Common myeloid progenitor, CD34-positive (primary cell): ENCODE measurements at regions not wholly inside any gene's neighbourhood (a gene's known extent, or its start where the extent isn't known, plus 50 kb on each side); places are given as distances from the start of the nearest gene placed in this dataset.

Source experiments
- CTCF ChIA-PET: fragments of 350-600 bp; sonication (Branson Sonifier 250); formaldehyde crosslinking; loops from one replicate; lab custom pipeline; 2021; ENCODE audit warnings: antibody characterized with exemption; lab: Charles Lee
- POLR2A ChIA-PET: fragments of 350-600 bp; sonication (Branson Sonifier 250); formaldehyde crosslinking; loops from one replicate; lab custom pipeline; 2021; ENCODE audit warnings: antibody characterized with exemption; lab: Charles Lee
- DNase-seq, 3 donors: peaks; one replicate each; pipeline versions ENCODE4 v3.0.0 to v3.0.0-alpha.2; 2013
- H3K27ac ChIP-seq, 2 experiments: 1 replicate in 1 of 2; 2 replicates in 1 of 2; pipeline ENCODE4 v1.7.0; 2013; ENCODE audit warnings: inconsistent platforms in 2 of 2, low read length in 2 of 2, mild to moderate bottlenecking in 2 of 2, low read depth in 1 of 2, moderate library complexity in 1 of 2; ENCODE audit not compliant: severe bottlenecking in 2 of 2, insufficient read depth in 1 of 2, poor library complexity in 1 of 2
- H3K27me3 ChIP-seq, 5 experiments: replicated peaks in 2 of 5; 1 replicate in 3 of 5; 2 replicates in 2 of 5; pipeline versions ENCODE4 v1.6.1 to v1.7.0; 2013; ENCODE audit warnings: low read length in 4 of 5, mild to moderate bottlenecking in 2 of 5, moderate library complexity in 2 of 5, inconsistent platforms in 1 of 5; ENCODE audit not compliant: insufficient read depth in 5 of 5, control insufficient read depth in 4 of 5
- H3K36me3 ChIP-seq, 4 experiments: 1 replicate in 2 of 4; 2 replicates in 2 of 4; pipeline versions ENCODE4 v1.6.1 to v1.7.0; 2013; ENCODE audit warnings: low read length in 3 of 4, control low read depth in 1 of 4, mild to moderate bottlenecking in 1 of 4; ENCODE audit not compliant: control insufficient read depth in 4 of 4, insufficient read depth in 4 of 4
- H3K4me1 ChIP-seq, 4 experiments: 1 replicate in 3 of 4; 2 replicates in 1 of 4; pipeline versions ENCODE4 v1.6.1 to v1.7.1; 2013; ENCODE audit warnings: low read length in 3 of 4, mild to moderate bottlenecking in 3 of 4, control low read depth in 1 of 4, inconsistent platforms in 1 of 4, moderate library complexity in 1 of 4; ENCODE audit not compliant: control insufficient read depth in 4 of 4, insufficient read depth in 4 of 4; ENCODE audit errors: control extremely low read depth in 1 of 4
- H3K4me3 ChIP-seq, 7 experiments: 1 replicate in 4 of 7; 2 replicates in 3 of 7; pipeline versions ENCODE4 v1.5.1 to v1.7.0; 2013; ENCODE audit warnings: mild to moderate bottlenecking in 7 of 7, low read length in 6 of 7, moderate library complexity in 6 of 7, inconsistent platforms in 2 of 7, low read depth in 2 of 7, control low read depth in 1 of 7; ENCODE audit not compliant: insufficient read depth in 4 of 7, control insufficient read depth in 1 of 7; ENCODE audit errors: extremely low read depth in 1 of 7
- H3K9me3 ChIP-seq, 5 experiments: 1 replicate in 4 of 5; 2 replicates in 1 of 5; pipeline versions ENCODE4 v1.6.1 to v1.7.1; 2013; ENCODE audit warnings: low read length in 4 of 5, mild to moderate bottlenecking in 2 of 5, inconsistent platforms in 1 of 5, low read depth in 1 of 5, moderate library complexity in 1 of 5; ENCODE audit not compliant: control insufficient read depth in 4 of 5, insufficient read depth in 2 of 5; ENCODE audit errors: control extremely low read depth in 1 of 5
- WGBS: methylation state at CpG from one replicate; pipeline ENCODE4 v1.1.5; 2013; ENCODE audit not compliant: insufficient coverage; 5-methylcytosine and 5-hydroxymethylcytosine counted together

DNA sequence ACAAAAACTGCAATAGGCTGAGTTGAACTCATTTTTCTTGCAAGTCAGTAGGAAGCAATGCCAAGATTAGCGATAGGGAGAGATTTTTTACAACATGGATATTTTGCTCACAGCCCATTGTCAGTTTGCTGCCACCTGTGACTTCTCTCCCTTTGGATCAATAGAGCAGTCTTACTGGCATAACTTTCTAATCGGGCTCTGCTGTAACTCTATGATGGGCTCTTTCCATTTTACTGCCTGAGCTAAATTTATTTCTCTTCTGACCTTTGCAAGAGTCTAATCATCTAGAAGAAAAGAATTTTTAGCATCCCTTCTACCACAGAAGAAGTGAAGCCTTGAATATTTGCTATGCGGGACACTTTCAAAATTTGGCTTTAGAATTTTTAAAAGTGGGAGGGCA lies 53.6 kb upstream of the SGCD start:
- no peak overlapping the region for H3K27ac ChIP-seq
- H3K4me3 ChIP-seq: no peak overlapping the region
- 78% methylated on average over 3 of the region's 3 CpGs for WGBS
- no peaks in the 10 kb centered on the region for H3K9me3 ChIP-seq
- no peaks in the 10 kb centered on the region for H3K27me3 ChIP-seq
- CTCF ChIA-PET: no interaction called here
- no peaks in the 10 kb centered on the region for H3K4me1 ChIP-seq
- POLR2A ChIA-PET: no interaction called here
- no peaks in the 10 kb centered on the region for H3K36me3 ChIP-seq
- DNase-seq: no peak

DNA sequence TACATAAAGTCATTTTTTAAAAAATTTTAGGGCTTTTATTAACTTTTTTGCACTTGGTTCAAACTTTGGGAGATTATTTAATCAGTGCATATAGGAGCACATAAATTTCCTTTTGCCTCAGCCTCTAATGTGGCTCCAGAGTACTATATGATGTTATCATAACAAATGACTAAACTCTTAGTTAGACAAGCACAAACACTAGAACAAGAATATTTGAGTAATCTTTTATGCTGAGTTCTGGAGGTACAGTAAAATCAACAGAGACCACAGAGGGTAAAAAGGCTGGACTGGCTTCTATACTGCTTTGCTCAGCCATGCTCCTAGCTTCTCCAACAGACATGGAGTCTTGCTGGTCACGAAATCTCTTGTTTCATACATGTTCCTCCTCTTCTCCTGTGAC lies 52.5 kb upstream of the SGCD start:
- H3K4me3 ChIP-seq: no peak overlapping the region
- H3K4me1 ChIP-seq: no peaks in the 10 kb centered on the region
- CTCF ChIA-PET: no interaction called here
- no peak for DNase-seq
- POLR2A ChIA-PET: no interaction called here
- no CpG with 5 or more reads among the region's 1 CpG for WGBS
- H3K27me3 ChIP-seq: no peaks in the 10 kb centered on the region
- H3K36me3 ChIP-seq: no peaks in the 10 kb centered on the region
- no peak overlapping the region for H3K27ac ChIP-seq
- H3K9me3 ChIP-seq: no peaks in the 10 kb centered on the region
